ENCODE measurements at regions not wholly inside any gene's neighbourhood (a gene's known extent, or its start where the extent isn't known, plus 50 kb on each side); places are given as distances from the start of the nearest gene placed in this dataset.

GRCh38 chr1:96361271-96361856 lies 360.2 kb upstream of the PTBP2 start:
- H3K4me3 ChIP-seq (ENCODE audit: low read depth, low read length) = no peak overlapping the region
- no peak for TF ChIP-seq CTCF (IDR thresholded peaks at IDR 0.05; ENCODE audit: borderline replicate concordance, insufficient read depth, low read depth, low read length)

DNA sequence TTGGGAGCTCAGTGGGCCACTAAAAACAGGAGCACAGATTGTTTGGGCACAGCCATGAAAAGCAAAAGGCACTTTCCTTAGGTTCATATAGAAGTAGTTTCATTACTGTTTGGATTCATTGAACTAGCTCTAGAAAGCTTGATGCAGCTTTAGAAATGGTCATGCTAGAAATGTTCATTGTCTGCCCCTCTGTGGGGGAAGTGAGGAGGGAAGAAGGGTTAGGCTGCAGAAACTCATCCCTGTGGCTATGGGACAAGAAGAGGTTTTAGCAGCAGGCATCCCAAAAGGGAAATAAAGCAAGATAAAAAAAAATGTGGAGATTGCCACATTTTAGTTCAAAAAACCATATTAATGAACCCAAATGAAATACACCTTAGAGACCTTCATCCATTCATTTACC lies 359.6 kb upstream of the PTBP2 start:
- H3K4me3 ChIP-seq (ENCODE audit: low read depth, low read length) = no peak overlapping the region
- no peak for TF ChIP-seq CTCF (IDR thresholded peaks at IDR 0.05; ENCODE audit: borderline replicate concordance, insufficient read depth, low read depth, low read length)

DNA sequence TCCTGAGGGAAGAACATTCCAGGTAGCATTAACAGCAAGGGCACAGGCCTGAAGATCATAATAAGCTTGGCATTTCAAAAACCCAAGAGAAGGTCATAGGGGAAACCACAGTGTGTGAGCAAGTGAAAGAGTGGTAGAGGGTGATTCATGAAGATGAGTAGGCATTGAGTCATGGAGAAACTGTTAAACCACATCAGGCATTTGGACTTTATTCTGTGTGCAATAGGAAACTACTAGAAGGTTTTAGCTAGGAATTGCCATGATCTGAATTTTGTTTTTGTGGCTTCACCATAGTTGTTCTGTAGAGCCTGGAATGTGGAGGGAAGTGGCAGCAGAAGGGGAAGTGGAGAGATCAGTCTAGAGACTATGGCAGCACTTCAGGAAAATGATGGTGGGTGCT lies 359.0 kb upstream of the PTBP2 start:
- no peak for TF ChIP-seq CTCF (IDR thresholded peaks at IDR 0.05; ENCODE audit: borderline replicate concordance, insufficient read depth, low read depth, low read length)
- H3K4me3 ChIP-seq (ENCODE audit: low read depth, low read length) = no peak overlapping the region

- TF ChIP-seq CTCF (IDR thresholded peaks at IDR 0.05; ENCODE audit: borderline replicate concordance, insufficient read depth, low read depth, low read length) = no peak
- no peak overlapping the region for H3K4me3 ChIP-seq (ENCODE audit: low read depth, low read length)
These were observed 357.8 kb upstream of the PTBP2 start for GRCh38 chr1:96363826-96364225.

GRCh38 chr1:96364576-96364975 lies 357.0 kb upstream of the PTBP2 start:
- no peak for TF ChIP-seq CTCF (IDR thresholded peaks at IDR 0.05; ENCODE audit: borderline replicate concordance, insufficient read depth, low read depth, low read length)
- no peak overlapping the region for H3K4me3 ChIP-seq (ENCODE audit: low read depth, low read length)

GRCh38 chr1:96365076-96365475 lies 356.5 kb upstream of the PTBP2 start:
- no peak for TF ChIP-seq CTCF (IDR thresholded peaks at IDR 0.05; ENCODE audit: borderline replicate concordance, insufficient read depth, low read depth, low read length)
- H3K4me3 ChIP-seq (ENCODE audit: low read depth, low read length) = no peak overlapping the region

- no peak overlapping the region for H3K4me3 ChIP-seq (ENCODE audit: low read depth, low read length)
- no peak for TF ChIP-seq CTCF (IDR thresholded peaks at IDR 0.05; ENCODE audit: borderline replicate concordance, insufficient read depth, low read depth, low read length)
These were observed 355.8 kb upstream of the PTBP2 start for GRCh38 chr1:96365596-96366390.
